DMS79 (cell line): ENCODE measurements at regions not wholly inside any gene's neighbourhood (a gene's known extent, or its start where the extent isn't known, plus 50 kb on each side); places are given as distances from the start of the nearest gene placed in this dataset.

Experiments used
- DNase-seq: peaks from one replicate; lab custom pipeline; 2025; lab: John Stamatoyannopoulos, UW

DNA sequence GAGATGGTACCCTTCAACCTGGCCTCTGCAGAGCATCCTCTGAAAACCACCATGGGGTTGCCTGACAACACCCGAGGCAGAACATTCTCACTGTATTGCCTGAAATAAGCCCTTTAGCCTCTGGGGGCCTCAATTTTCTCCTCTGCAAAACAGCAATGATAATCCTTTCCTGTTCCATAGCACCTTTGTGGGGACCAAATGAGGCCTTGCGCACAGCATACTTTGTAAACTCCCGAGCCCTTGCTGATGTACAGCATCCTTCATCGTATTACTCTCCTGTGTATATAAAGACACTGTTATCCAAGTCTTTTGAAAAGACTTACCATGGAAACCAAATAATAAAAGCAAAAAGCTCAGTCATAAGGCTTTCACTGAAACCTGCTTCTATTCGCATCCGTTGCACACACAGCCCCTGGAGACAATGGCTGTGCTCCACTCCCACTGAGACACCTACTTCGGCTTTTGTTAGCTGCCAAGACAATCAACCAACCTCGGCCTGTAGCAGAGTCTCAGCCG lies 276.0 kb downstream of the FOXO1 start:
- DNase-seq: no peak

GRCh38 chr13:40391788-40392187 lies 274.7 kb downstream of the FOXO1 start:
- DNase-seq: no peak

- DNase-seq: no peak
These were observed 272.0 kb downstream of the FOXO1 start for GRCh38 chr13:40394304-40394985.

DNA sequence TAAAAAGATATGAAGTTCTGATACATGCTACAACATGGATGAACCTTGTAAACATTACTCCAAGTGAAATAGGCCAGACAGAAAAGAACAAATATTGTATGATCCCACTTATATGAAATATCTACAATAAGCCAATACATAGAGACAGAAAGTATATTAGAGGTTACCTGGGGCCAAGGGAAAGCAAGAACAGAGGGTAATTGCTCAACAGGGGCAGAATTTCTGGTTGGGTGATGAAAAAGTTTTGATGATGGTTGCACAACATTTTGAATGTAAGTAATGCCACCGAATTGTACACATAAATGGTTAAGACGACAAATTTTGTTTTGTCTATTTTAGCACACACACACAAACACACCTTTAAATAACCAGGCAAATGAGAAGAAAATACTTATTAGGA lies 268.4 kb downstream of the FOXO1 start:
- DNase-seq: no peak

DNA sequence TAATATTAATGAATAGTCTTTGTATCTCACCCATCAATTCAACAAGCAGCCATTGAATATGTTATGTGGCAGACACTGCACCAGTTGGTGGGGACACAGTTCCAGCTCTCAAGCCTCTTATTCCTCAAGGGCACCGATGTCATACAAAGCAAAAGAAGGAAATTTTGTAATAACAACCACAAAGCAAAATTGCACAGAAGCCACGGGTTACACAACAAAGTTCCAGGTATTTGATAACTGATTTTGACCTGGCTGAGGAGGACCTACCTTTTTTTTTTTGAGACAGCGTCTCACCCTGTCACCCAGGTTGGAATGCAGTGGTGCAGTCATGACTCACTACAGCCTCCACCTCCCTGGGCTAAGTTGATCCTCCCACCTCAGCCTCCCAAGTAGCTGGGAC lies 266.7 kb downstream of the FOXO1 start:
- DNase-seq: no peak

DNA sequence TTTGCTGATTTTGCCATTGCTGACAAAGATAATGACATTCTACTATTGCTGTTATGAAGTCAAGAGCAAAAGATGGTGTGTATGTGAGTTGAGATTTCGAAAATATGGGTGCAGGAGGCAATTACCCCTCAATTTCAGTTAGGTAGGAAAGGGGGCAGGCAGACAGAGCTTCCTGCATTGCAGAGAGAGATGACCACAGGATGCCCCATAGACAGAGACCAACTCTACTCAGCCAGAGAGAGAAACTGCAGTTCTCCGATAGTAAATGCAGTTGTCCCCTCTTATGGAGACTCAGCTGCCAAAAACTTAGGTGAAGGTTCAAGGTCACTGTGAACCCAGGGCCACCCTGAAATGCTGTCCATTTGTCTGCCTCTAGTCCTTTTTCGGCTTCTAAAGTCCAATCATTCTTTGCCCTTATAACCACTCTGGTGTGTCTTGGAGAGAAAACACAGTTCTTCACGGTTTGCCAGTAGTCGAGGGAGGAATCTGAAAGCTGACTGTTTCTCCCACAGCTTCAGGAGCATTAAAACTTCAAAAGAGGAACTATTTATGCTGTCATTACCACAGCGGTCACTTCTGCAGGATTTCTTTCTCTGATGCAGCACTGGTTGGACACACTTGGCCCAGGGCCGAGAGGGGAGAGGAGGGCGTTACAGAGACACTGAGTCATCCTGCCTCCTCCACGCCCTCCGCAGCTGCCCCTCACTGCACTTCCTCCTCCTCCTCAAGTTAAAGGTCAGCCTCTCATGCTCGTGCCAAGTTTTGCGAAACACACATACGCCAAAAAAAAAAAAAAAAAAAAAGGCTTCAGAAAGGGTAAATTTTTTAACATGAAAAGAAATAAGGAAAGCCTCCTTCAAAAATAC lies 264.3 kb downstream of the FOXO1 start:
- no peak for DNase-seq

DNA sequence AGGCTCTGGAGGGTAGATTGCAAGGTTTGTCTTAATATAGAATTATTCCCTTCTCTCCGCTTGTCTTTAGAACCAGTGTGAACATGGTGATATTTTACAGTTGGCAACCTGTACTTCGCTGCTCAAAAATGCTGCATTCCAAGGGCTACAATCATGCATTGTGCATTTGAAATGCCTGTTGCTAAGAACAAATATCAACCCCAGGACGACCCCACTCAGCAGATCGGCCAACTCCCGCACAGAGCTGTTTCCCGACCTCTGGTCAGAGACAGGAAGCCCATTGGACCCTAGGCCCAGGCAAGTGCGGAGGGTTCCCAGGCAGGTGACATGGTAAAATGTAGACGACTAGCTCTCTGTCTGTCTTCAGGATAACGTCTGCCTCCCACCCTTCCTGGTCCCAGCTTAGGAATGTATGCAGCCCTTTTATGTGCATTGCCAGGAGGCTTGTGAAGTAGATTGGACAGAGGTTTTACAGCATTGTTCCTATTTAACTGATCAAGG lies 263.5 kb downstream of the FOXO1 start:
- no peak for DNase-seq

DNA sequence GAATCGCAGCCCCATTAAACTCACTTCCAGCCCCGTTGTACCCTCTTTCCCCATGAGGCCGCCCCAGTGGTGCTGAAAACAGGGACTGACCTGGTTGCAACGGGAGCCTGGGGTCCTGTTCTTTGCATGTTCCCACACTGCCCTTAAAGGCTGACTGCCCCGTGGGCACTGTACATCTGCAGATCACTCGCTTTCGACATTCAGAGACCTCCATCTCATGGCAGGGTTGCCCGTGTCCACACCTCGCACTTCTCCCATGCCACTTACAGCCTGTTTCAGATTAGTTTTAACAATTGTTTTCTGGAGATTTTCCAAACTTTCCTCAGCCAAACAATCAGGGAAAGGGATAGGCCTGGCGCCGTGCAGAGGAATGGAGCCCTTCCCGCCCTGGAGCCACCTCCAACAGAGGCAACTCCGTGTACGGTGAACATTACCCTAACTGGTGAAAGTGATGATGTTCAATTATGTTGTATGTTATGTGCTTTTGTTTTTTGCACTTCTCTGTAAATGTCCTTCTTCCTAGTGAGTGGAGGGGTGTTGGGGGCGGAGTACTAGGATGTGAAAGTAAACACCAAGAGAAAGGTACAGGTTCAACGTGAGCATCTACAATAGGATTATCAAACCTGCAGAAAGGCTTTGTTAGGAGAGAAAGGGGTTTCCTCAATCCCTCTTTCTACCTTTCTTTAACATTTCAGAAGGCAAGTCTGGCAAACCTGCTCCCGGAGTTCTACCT lies 262.8 kb downstream of the FOXO1 start:
- DNase-seq: no peak

- DNase-seq: no peak
These were observed 262.0 kb downstream of the FOXO1 start for GRCh38 chr13:40404407-40404806.

- no peak for DNase-seq
These were observed 261.3 kb downstream of the FOXO1 start for GRCh38 chr13:40404967-40405716.

GRCh38 chr13:40406405-40407120 lies 259.9 kb downstream of the FOXO1 start:
- no peak for DNase-seq

DNA sequence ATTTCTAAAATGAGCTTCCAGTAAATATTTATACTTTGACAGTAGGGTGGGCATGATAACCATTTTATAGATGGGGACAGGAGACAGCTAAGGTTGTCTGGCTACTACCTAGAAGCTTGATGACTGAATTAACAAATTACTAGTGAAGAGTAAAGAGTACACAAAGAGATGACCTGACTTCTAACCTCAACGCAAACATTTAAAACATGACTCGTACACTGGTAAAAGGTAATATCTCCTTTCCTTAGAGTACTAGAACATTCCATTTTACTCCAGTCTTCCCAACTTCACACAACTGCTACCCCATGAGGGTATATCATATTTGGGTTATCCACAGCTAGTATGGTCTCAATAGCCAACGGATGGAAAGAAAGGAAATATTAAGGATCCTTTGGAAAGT lies 258.9 kb downstream of the FOXO1 start:
- DNase-seq: no peak

- DNase-seq: no peak
These were observed 257.8 kb downstream of the FOXO1 start for GRCh38 chr13:40408602-40409001.

- DNase-seq: no peak
These were observed 257.2 kb downstream of the FOXO1 start for GRCh38 chr13:40409278-40409677.

- no peak for DNase-seq
These were observed 256.1 kb downstream of the FOXO1 start for GRCh38 chr13:40410315-40410714.

DNA sequence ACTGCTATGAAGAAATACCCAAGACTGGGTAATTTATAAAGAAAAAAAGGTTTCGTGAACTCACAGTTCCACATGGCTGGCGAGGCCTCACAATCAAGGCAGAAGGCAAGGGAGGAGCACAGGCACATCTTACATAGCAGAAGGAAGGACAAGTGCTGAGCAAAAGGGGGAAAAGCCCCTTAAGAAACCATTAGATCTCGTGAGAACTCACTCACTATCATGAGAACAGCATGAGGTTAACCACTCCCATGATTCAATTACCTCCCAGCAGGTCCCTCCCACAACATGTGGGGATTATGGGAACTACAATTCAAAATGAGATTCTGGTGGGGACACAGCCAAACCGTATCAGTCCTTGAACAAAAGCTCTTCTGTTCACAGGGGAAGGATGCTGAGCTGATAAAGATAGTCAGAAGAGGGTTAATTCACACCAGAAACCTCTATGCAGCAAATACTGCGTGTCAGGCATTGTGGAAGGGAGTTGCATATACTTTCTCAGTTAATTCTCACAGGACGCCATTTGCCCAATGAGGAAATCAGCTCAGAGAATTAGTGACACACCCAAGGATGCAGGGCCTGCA lies 246.2 kb downstream of the FOXO1 start:
- no peak for DNase-seq

- DNase-seq: no peak
These were observed 243.7 kb downstream of the FOXO1 start for GRCh38 chr13:40422588-40423235.

DNA sequence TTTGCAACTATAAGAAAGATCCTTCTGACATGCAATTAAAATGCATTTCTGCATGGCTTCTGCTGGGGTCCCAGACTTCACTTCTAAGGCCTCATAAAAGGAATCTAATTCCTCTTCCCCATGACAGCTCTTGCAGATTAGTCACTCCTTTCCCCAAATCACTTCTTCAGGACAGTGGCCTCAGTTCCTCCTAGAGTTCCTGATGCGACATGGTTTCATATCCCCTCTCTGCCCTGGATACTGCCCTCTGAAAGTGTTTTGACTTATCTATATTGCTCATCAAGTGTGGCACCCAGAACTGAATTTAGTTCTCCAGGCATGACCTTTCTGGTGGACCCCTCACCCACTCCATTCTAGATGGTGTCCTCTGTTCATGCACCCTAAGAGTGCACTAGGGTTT lies 238.1 kb downstream of the FOXO1 start:
- no peak for DNase-seq

DNA sequence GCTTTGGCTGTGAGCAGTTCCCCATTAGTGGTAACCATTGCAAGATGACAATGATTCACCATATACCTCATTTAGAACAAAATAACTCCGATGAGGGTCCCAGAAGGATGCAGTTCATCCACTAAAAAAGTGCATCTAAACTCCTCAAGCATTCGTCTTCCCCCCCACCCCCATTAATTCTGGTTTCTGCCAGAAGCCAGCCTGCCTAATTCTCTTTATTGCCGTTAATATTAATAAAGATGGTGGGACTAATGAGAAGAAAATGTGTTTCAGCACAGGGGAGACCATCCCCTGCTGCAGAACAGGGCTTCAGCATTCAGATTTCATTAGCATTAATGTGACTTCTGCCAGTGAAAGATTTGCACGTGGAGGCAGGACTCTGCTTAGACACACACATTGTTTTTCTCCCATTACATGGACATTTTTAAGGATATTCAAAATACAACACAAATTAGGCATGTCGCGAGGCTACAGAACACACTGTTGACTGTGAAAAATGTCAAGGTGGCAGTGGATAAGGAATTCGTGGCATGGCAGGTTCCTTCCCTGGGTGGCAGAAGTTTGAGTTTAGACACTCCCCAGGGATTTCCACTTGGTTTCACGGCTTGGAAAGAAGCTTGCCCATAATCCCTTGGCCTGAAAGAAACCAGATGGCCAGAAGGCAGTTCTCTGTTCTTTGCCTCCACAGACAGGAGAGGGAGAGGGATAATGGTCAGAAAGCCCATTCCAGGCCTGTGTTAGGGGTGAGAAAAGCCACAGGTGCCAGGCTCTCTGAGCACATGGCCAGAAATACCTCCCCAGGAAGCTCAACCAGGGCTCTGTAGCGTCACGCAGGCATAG lies 236.5 kb downstream of the FOXO1 start:
- no peak for DNase-seq
